Ovary (tissue), 7 donors: ENCODE measurements at regions not wholly inside any gene's neighbourhood (a gene's known extent, or its start where the extent isn't known, plus 50 kb on each side); places are given as distances from the start of the nearest gene placed in this dataset.
"Not testable (repeated sequence)": the region's sequence is repeated elsewhere in the genome, so short reads cannot be mapped to it uniquely, and the experiment has no call there.

ENCODE experiments used
- DNase-seq, 5 donors: peaks; one replicate each; pipeline ENCODE4 v3.0.0-alpha.2; 2019 to 2020
- H3K27ac ChIP-seq, 2 donors: fragments of 200-600 bp; one replicate each; pipeline versions ENCODE4 v1.5.1 to v1.8.0; 2019 to 2022
- H3K27me3 ChIP-seq: fragments of 200-600 bp; one replicate; pipeline ENCODE4 v1.8.0; 2022
- H3K36me3 ChIP-seq: fragments of 200-600 bp; sonication (generic); one replicate; pipeline ENCODE4 v1.5.1; 2019
- H3K4me1 ChIP-seq: one replicate; pipeline ENCODE4 v1.8.1; 2013; ENCODE audit warnings: mild to moderate bottlenecking, moderate library complexity; ENCODE audit not compliant: insufficient read depth
- H3K4me3 ChIP-seq: fragments of 200-600 bp; sonication (generic); one replicate; pipeline ENCODE4 v1.5.1; 2017
- H3K9me3 ChIP-seq, 2 donors: fragments of 200-600 bp in 1 of 2; sonication (generic) in 1 of 2; one replicate each; pipeline versions ENCODE4 v1.5.1 to v1.8.1; 2013 to 2019; ENCODE audit warnings: mild to moderate bottlenecking in 1 of 2, moderate library complexity in 1 of 2
- EP300 ChIP-seq: sonication (generic); formaldehyde crosslinking; IDR thresholded peaks from one replicate; pipeline ENCODE4 v1.6.1; 2017; ENCODE audit warnings: antibody characterized with exemption
- POLR2A ChIP-seq: fragments of 450-650 bp; IDR thresholded peaks from one replicate; pipeline ENCODE4 v1.6.1; 2017; ENCODE audit warnings: antibody characterized with exemption, mild to moderate bottlenecking, moderate library complexity
- whole genome bisulfite sequencing, 3 donors: extraction: QIAGEN DNeasy Blood & Tissue Kit in 1 of 3; methylation state at CpG; one replicate each; pipeline versions ENCODE4 v1.1.5 to v1.1.7; 2013 to 2017; 5-methylcytosine and 5-hydroxymethylcytosine counted together
- intact Hi-C, 4 donors: fragments of 100-400 bp; cut with DNase I; formaldehyde crosslinking; loops; one replicate each; pipeline versions ENCODE4 v1.11.0 to v1.15.1; 2022 to 2023
- TF ChIP-seq, protein P1 (sequence below), 3 donors: fragments of 450-650 bp in 2 of 3; fragments of 200-600 bp in 1 of 3; IDR thresholded peaks; one replicate each; pipeline versions ENCODE4 v1.5.1 to v1.8.0; 2016 to 2022; ENCODE audit warnings: antibody characterized with exemption in 3 of 3, mild to moderate bottlenecking in 1 of 3
- donor health status: DM: no; HTN: no; CAD: no; lungs with moderate emphysema.
- donor health status: DM: no; HTN: no; CAD: no.
- donor health status: Bipolar disorder and iron deficiency.
- donor health status: DM: no; HTN: no; CAD: no.
- donor health status: DM: yes; HTN: yes; CAD: no.

DNA sequence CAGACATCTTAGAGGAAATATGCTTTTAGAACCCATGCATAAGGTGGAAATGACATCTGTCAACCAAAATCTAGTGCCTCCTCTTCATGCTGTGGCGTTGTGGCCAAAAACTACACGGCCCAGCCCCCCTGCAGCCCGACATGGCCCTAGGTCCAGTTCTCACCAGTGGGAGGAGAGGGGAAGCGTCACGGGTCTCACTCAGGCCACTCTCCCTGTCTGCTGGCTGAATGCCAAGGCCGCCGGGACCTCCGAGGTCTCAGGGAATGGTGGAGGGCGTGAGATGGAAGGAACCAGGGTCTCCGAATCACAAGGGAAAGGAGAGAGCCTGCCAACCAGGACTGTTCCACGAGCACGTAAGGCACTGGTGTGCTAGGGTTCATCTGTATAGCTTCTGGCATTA lies 361.0 kb downstream of the ANAPC1 start:
- no peaks in the 10 kb centered on the region for H3K27me3 ChIP-seq
- no peak overlapping the region for H3K27ac ChIP-seq
- no peak overlapping the region for H3K4me3 ChIP-seq
- H3K4me1 ChIP-seq: no peaks in the 10 kb centered on the region
- DNase-seq: peak in 1 of 5 donors; percentile 27
- no peaks in the 10 kb centered on the region for H3K9me3 ChIP-seq
- TF ChIP-seq POLR2A (no peak), EP300 (no peak)
- TF ChIP-seq, protein P1, sequence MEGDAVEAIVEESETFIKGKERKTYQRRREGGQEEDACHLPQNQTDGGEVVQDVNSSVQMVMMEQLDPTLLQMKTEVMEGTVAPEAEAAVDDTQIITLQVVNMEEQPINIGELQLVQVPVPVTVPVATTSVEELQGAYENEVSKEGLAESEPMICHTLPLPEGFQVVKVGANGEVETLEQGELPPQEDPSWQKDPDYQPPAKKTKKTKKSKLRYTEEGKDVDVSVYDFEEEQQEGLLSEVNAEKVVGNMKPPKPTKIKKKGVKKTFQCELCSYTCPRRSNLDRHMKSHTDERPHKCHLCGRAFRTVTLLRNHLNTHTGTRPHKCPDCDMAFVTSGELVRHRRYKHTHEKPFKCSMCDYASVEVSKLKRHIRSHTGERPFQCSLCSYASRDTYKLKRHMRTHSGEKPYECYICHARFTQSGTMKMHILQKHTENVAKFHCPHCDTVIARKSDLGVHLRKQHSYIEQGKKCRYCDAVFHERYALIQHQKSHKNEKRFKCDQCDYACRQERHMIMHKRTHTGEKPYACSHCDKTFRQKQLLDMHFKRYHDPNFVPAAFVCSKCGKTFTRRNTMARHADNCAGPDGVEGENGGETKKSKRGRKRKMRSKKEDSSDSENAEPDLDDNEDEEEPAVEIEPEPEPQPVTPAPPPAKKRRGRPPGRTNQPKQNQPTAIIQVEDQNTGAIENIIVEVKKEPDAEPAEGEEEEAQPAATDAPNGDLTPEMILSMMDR (IDR thresholded peaks at IDR 0.05): no peak
- H3K36me3 ChIP-seq: no peaks in the 10 kb centered on the region
- WGBS, 3 donors: 37 to 48% (median 41%) methylated on average over 12 of the region's 12 CpGs
- intact Hi-C loops: no loop called here

DNA sequence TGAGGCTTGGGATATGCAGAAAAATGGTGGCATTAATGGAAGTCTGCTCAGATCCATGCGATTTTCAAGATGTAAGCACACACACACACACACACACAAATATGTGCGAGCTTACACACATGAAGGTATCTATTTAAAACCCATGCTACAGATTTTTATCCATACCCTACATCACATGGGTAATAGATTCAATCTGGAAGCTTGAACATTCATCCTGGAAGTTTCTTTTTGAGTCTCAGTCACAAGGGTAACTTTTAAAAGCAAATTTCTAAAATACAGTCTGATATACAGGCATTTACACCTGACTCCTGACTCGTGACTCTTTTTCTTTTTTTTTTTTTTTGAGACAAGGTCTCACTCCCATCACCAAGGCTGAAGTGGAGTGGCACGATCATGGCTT lies 359.0 kb downstream of the ANAPC1 start:
- H3K36me3 ChIP-seq, H3K4me1 ChIP-seq, DNase-seq, H3K27ac ChIP-seq, H3K4me3 ChIP-seq, H3K27me3 ChIP-seq, intact Hi-C loops, H3K9me3 ChIP-seq: not testable (repeated sequence)
- 92 to 94% (median 92%) methylated on average over 4 of the region's 4 CpGs for WGBS, 3 donors

GRCh38 chr2:111526041-111526639 lies 357.9 kb downstream of the ANAPC1 start:
- H3K4me1 ChIP-seq, DNase-seq, H3K36me3 ChIP-seq, H3K27ac ChIP-seq, intact Hi-C loops, H3K27me3 ChIP-seq, H3K4me3 ChIP-seq, H3K9me3 ChIP-seq: not testable (repeated sequence)
- 78 to 93% (median 92%) methylated on average over 7 of the region's 7 CpGs for WGBS, 3 donors

DNA sequence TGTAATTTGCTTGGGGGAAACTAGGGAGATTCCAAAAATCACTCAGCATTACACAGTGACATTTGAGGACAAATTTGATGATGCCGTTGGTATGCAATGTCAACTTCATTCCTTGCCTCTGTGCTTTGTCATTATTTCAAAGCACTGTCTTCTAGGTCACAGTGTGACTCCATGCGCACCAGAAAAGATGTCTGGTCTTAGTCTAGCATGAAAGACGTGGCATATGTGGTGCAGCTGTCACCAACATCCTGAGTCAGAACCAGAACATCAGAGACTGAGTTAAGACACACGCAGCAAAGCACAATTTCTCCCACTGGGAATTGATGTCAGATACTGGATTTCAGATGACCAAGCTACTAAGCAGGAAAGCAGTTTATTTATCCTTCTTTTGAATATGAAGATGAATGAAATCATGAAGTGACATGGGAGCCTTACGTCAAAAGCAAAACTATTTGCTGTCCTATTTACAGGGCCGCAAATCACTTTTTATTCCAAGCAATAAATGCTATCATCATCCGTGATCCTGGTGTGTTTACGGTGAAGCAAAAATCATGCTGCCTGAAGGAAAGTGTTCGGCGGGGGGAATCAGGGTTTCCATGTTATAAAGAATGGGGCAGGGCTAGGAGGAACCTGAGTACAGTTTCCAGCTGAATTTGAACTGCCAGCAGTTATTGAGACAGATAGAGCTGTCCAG lies 356.1 kb downstream of the ANAPC1 start:
- 86 to 95% (median 94%) methylated on average over 6 to 7 of the region's 10 CpGs for WGBS, 3 donors
- H3K4me3 ChIP-seq, intact Hi-C loops, H3K9me3 ChIP-seq, H3K4me1 ChIP-seq, H3K27me3 ChIP-seq, H3K27ac ChIP-seq, H3K36me3 ChIP-seq, DNase-seq: not testable (repeated sequence)

GRCh38 chr2:111529022-111529421 lies 355.0 kb downstream of the ANAPC1 start:
- H3K4me1 ChIP-seq, H3K27me3 ChIP-seq, intact Hi-C loops, H3K36me3 ChIP-seq, DNase-seq, H3K9me3 ChIP-seq, H3K4me3 ChIP-seq, H3K27ac ChIP-seq: not testable (repeated sequence)
- 56 to 77% (median 64%) methylated on average over 3 to 4 of the region's 4 CpGs for WGBS, 3 donors

- H3K27ac ChIP-seq, H3K27me3 ChIP-seq, H3K9me3 ChIP-seq, DNase-seq, H3K36me3 ChIP-seq, intact Hi-C loops, H3K4me1 ChIP-seq, H3K4me3 ChIP-seq: not testable (repeated sequence)
- 70 to 85% (median 81%) methylated on average over 5 of the region's 5 CpGs for WGBS, 3 donors
Observed at GRCh38 chr2:111530239-111530965, 353.6 kb downstream of the ANAPC1 start.

DNA sequence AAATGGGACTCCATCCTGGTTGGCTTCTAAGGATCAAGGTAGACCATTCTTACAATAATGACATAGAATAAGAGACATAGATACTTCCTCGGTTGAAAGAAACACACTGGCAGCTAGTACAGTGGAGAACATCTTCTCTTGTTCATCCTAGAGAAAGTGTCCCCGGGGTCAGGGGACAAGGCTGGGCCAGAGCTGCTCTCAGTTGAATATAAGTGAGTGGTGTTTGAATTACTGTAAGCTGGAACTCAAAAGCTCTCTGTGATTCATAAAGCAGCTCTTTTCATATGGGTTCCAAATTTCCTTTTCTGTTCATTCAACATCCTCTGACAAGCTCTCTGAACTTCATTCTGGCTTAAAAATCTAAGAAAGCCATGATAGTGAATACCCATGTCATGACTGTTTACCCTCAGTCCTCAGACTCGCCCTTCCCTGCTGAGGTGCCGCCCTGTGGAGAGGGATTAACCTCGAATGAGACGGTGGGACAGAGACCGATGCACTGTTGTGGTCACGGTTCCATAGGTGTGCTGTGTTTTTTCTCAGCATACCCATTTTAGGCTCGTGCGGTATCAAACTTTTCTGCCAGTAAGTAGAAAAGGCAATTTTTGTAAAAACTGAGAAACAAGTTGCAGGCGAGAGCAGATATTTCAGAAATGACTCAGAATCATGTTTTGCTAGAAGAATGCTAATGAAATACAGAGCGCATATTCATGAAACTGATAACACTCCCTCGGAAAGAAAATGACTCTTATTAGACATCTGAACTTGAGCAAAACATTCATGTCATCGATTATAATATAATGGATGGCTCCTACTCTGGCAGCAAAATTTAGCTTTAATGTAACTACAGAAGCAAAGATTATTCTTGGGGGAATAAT lies 351.1 kb downstream of the ANAPC1 start:
- WGBS, 3 donors: 24 to 78% (median 67%) methylated on average over 2 to 8 of the region's 14 CpGs
- H3K4me3 ChIP-seq, intact Hi-C loops, H3K27me3 ChIP-seq, DNase-seq, H3K27ac ChIP-seq, H3K9me3 ChIP-seq, H3K36me3 ChIP-seq, H3K4me1 ChIP-seq: not testable (repeated sequence)

DNA sequence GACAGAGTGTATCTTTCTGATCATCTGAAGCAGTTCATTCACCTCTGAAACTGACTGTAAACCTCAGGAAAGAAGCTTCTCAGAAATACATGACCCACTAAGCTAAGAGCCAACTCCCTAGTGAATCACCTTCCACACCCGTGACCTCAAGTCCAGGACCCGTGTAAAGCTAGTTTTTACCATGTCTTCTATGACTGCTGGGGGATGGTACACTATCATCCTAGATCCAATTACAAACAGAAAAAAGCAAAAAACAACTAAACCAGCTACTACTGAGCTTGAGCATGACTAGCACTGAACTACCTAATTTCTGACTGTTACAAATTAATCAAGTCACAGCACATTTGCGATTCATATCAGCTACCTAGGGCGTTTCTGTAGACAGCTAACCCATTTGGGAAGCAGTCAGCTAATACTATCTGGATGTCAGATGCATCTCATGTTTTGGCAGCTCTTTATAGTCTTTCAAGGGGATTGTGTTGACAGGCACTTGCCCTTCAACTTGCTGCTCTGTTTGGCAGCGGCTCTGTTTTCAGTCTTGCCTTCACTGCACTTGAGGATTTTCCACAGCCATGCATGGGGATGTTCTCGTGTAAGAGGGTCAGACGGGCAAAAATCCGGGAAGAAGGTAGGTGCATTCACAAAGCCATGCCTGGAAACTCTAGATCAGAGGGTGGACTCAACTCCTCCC lies 350.3 kb downstream of the ANAPC1 start:
- intact Hi-C loops, H3K27ac ChIP-seq, H3K4me1 ChIP-seq, H3K9me3 ChIP-seq, H3K36me3 ChIP-seq, DNase-seq, H3K27me3 ChIP-seq, H3K4me3 ChIP-seq: not testable (repeated sequence)
- whole genome bisulfite sequencing, 3 donors: 48 to 63% (median 57%) methylated on average over 6 to 8 of the region's 8 CpGs
